HS-5 (cell line): ENCODE measurements at regions not wholly inside any gene's neighbourhood (a gene's known extent, or its start where the extent isn't known, plus 50 kb on each side); places are given as distances from the start of the nearest gene placed in this dataset.
"Not testable (repeated sequence)": the region's sequence is repeated elsewhere in the genome, so short reads cannot be mapped to it uniquely, and the experiment has no call there.

Source experiments
- DNase-seq: peaks from one replicate; pipeline ENCODE4 v3.0.0-alpha.2; 2012; ENCODE audit warnings: low read depth

- DNase-seq, result no peak
Measured at GRCh38 chr4:66275411-66276038, 605.2 kb upstream of the EPHA5 start.

GRCh38 chr4:66273110-66273509 lies 602.8 kb upstream of the EPHA5 start:
- DNase-seq, result no peak

GRCh38 chr4:66270356-66270755 lies 600.1 kb upstream of the EPHA5 start:
- DNase-seq, result not testable (repeated sequence)

- not testable (repeated sequence) for DNase-seq
Measured at GRCh38 chr4:66266554-66266953, 596.3 kb upstream of the EPHA5 start.

- DNase-seq, result no peak
Measured at GRCh38 chr4:66266035-66266434, 595.7 kb upstream of the EPHA5 start.

GRCh38 chr4:66252291-66252690 lies 582.0 kb upstream of the EPHA5 start:
- DNase-seq, result no peak

GRCh38 chr4:66246643-66247042 lies 576.4 kb upstream of the EPHA5 start:
- DNase-seq, result no peak

GRCh38 chr4:66235876-66236275 lies 565.6 kb upstream of the EPHA5 start:
- DNase-seq, result no peak

GRCh38 chr4:66229885-66230284 lies 559.6 kb upstream of the EPHA5 start:
- DNase-seq, result no peak

GRCh38 chr4:66225539-66225938 lies 555.2 kb upstream of the EPHA5 start:
- no peak for DNase-seq

- DNase-seq, result no peak
Measured at GRCh38 chr4:66223068-66223703, 552.9 kb upstream of the EPHA5 start.

GRCh38 chr4:66219401-66219800 lies 549.1 kb upstream of the EPHA5 start:
- DNase-seq, result no peak

GRCh38 chr4:66216252-66216651 lies 546.0 kb upstream of the EPHA5 start:
- DNase-seq, result no peak

GRCh38 chr4:66212489-66212888 lies 542.2 kb upstream of the EPHA5 start:
- no peak for DNase-seq

GRCh38 chr4:66204534-66205247 lies 534.4 kb upstream of the EPHA5 start:
- DNase-seq, result no peak

GRCh38 chr4:66202870-66203269 lies 532.6 kb upstream of the EPHA5 start:
- DNase-seq, result no peak

GRCh38 chr4:66197451-66197850 lies 527.2 kb upstream of the EPHA5 start:
- no peak for DNase-seq

GRCh38 chr4:66193487-66193886 lies 523.2 kb upstream of the EPHA5 start:
- no peak for DNase-seq

- DNase-seq, result no peak
Measured at GRCh38 chr4:66187175-66187720, 517.0 kb upstream of the EPHA5 start.

GRCh38 chr4:66186095-66186494 lies 515.8 kb upstream of the EPHA5 start:
- no peak for DNase-seq

GRCh38 chr4:66182636-66183035 lies 512.3 kb upstream of the EPHA5 start:
- peak; percentile 53 for DNase-seq

GRCh38 chr4:66178906-66179305 lies 508.6 kb upstream of the EPHA5 start:
- peak; percentile 42 for DNase-seq

- DNase-seq, result no peak
Measured at GRCh38 chr4:66169341-66169740, 499.1 kb upstream of the EPHA5 start.
